Heart left ventricle (tissue), 13 donors: ENCODE measurements at regions not wholly inside any gene's neighbourhood (a gene's known extent, or its start where the extent isn't known, plus 50 kb on each side); places are given as distances from the start of the nearest gene placed in this dataset.

Experiments used
- POLR2A ChIP-seq, 2 donors: fragments of 450-650 bp; IDR thresholded peaks; one replicate each; pipeline ENCODE4 v1.6.1; 2017; ENCODE audit warnings: antibody characterized with exemption in 2 of 2, mild to moderate bottlenecking in 2 of 2, moderate library complexity in 2 of 2
- TF ChIP-seq, protein P1 (sequence below), 12 donors: fragments of 200-600 bp; sonication (generic) in 4 of 12; IDR thresholded peaks; one replicate each; pipeline versions ENCODE4 v1.5.0 to v1.8.0; 2018 to 2022; ENCODE audit warnings: antibody characterized with exemption in 12 of 12, mild to moderate bottlenecking in 5 of 12
- donor health status: ischemic (EF 13 %, LVEDD 7.1; RV severe dilation, severe dysfunction).
- donor health status: DM: no; HTN: yes; CAD: no.
- donor health status: DM: no; HTN: no; CAD: no.
- donor health status: ischemic (EF 25% LVEDD 6.9; RV normal size, moderate dysfunction).
- donor health status: ischemic (EF 25% LVEDD 5.7; RV mildly dilated, moderate dysfunction).
- donor health status: ischemic (EF 35%, LVEDD 5.7; RV mildly dilated, moderate dysfunction).
- donor health status: nonischemic (EF 11% LVEDD 7.7; RV severe dilation, severe dysfunction).
- donor health status: DM: yes; HTN: yes; CAD: no.
- donor health status: PGD.
- donor health status: ischemic (EF 29% LVEDD 5.4; RV normal size, mild dysfunction).
- donor health status: nonischemic (EF 23%, LVEDD 6.1; RV moderate dilation, normal function).

DNA sequence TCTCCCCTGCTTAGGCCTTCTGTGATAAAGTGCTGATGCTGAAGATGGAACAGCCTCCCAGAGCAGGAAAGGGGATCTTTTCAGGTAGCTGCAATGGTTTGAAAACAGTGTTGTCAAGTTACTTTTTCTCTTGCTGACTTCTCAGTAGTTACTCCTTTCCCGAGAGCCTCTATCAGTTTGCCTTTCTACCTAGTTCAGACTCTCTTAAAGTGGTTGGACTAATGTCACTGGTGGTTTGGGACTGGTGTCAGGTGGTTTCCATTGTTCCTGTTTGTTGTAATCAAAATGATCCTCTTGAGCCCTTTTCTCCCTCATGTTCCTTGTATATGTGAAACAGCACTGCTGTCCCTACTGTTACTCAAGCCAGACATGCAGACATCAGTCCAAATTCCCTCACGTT is 91.4 kb downstream of the FAM217A start:
- TF ChIP-seq, protein P1, sequence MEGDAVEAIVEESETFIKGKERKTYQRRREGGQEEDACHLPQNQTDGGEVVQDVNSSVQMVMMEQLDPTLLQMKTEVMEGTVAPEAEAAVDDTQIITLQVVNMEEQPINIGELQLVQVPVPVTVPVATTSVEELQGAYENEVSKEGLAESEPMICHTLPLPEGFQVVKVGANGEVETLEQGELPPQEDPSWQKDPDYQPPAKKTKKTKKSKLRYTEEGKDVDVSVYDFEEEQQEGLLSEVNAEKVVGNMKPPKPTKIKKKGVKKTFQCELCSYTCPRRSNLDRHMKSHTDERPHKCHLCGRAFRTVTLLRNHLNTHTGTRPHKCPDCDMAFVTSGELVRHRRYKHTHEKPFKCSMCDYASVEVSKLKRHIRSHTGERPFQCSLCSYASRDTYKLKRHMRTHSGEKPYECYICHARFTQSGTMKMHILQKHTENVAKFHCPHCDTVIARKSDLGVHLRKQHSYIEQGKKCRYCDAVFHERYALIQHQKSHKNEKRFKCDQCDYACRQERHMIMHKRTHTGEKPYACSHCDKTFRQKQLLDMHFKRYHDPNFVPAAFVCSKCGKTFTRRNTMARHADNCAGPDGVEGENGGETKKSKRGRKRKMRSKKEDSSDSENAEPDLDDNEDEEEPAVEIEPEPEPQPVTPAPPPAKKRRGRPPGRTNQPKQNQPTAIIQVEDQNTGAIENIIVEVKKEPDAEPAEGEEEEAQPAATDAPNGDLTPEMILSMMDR (IDR thresholded peaks at IDR 0.05) = no peak
- no peak for TF ChIP-seq POLR2A (IDR thresholded peaks at IDR 0.05)
